Activated naive CD4-positive, alpha-beta T cell treated with anti-CD3 and anti-CD28 coated beads, Interleukin-2, amount 50 U/mL, for 24 hours (primary cell): ENCODE measurements at regions not wholly inside any gene's neighbourhood (a gene's known extent, or its start where the extent isn't known, plus 50 kb on each side); places are given as distances from the start of the nearest gene placed in this dataset.

Experiments
- H3K27ac Mint-ChIP-seq: one replicate; pipeline ENCODE4 v1.8.0; 2021; ENCODE audit warnings: mild to moderate bottlenecking, mixed read lengths
- H3K27me3 Mint-ChIP-seq: one replicate; pipeline ENCODE4 v1.8.0; 2021; ENCODE audit warnings: mixed read lengths
- H3K36me3 Mint-ChIP-seq: one replicate; pipeline ENCODE4 v1.8.0; 2021; ENCODE audit warnings: mixed read lengths
- H3K4me1 Mint-ChIP-seq: one replicate; pipeline ENCODE4 v1.8.0; 2021; ENCODE audit warnings: mixed read lengths
- H3K4me3 Mint-ChIP-seq: one replicate; pipeline ENCODE4 v1.8.0; 2021; ENCODE audit warnings: mild to moderate bottlenecking, mixed read lengths
- H3K9me3 Mint-ChIP-seq: one replicate; pipeline ENCODE4 v1.8.0; 2021; ENCODE audit warnings: mixed read lengths

DNA sequence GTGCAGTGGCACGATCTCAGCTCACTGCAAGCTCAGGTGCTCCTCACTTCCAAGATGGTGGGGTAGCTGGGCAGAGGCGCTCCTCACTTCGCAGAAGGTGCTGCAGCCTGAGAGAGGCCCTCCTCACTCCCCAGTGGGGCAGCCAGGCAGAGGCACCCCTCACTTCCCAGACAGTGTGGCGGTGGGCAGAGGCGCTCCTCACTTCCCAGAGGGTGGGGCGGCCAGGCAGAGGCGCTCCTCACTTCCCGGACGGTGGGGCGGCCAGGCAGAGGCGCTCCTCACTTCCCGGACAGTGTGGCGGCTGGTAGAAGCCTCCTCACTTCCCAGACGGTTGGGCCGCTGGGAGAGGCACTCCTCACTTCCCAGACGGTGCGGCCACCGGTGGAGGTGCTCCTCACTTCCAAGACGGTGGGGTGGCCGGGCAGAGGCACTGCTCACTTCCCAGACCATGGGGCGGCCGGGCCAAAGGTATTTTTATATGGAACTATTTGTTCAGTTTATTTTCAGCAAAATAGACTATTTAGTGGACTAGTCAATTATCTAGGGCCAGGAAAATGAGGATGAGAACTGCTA lies 57.7 kb upstream of the PPP1R9A start:
- no peaks in the 10 kb centered on the region for H3K27me3 Mint-ChIP-seq
- no peak overlapping the region for H3K4me3 Mint-ChIP-seq
- no peaks in the 10 kb centered on the region for H3K36me3 Mint-ChIP-seq
- H3K9me3 Mint-ChIP-seq: peaks cover 9% of the 10 kb centered on the region
- H3K27ac Mint-ChIP-seq: no peak overlapping the region
- H3K4me1 Mint-ChIP-seq: no peaks in the 10 kb centered on the region

DNA sequence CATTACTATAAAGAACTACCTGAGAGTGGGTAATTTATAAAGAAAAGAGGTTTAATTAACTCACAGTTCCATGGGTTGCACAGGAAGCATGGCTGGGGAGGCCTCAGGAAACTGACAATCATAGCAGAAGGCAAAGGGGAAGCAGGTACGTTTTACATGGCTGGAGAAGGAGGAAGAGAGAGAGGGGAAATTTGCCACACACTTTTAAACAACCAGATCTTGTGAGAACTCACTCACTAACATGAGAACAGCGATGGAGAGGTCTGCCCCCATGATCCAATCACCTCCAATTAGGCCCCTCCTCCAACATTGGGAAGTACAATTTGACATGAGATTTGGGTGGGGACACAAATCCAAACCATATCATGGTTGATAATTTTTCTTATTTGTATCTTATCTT lies 51.8 kb upstream of the PPP1R9A start:
- H3K4me1 Mint-ChIP-seq: no peaks in the 10 kb centered on the region
- no peak overlapping the region for H3K27ac Mint-ChIP-seq
- H3K27me3 Mint-ChIP-seq: peaks cover 1% of the 10 kb centered on the region
- peaks cover 15% of the 10 kb centered on the region for H3K9me3 Mint-ChIP-seq
- H3K4me3 Mint-ChIP-seq: no peak overlapping the region
- H3K36me3 Mint-ChIP-seq: peaks cover 1% of the 10 kb centered on the region

DNA sequence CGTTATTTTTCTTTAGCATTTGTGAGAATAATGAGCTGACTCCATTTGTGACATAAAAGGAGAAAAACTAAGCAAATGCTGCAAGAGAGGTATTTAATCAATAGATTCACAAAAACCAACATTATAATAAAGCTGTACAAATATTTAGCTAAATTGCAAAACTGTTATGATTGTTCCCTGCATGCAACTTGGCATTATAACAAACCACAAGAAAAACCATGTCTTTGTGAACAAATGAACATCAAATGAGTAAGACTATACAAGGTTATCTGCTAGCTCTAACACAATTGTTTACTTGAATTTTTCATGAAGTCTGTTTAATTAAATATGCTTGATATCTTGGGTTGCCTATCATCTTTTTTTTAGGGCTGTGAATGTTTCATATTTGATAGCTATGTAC lies 50.8 kb upstream of the PPP1R9A start:
- H3K9me3 Mint-ChIP-seq: peaks cover 15% of the 10 kb centered on the region
- H3K27ac Mint-ChIP-seq: no peak overlapping the region
- no peaks in the 10 kb centered on the region for H3K4me1 Mint-ChIP-seq
- H3K4me3 Mint-ChIP-seq: no peak overlapping the region
- peaks cover 1% of the 10 kb centered on the region for H3K27me3 Mint-ChIP-seq
- H3K36me3 Mint-ChIP-seq: peaks cover 1% of the 10 kb centered on the region
